GM23338 (cell line): ENCODE measurements at regions not wholly inside any gene's neighbourhood (a gene's known extent, or its start where the extent isn't known, plus 50 kb on each side); places are given as distances from the start of the nearest gene placed in this dataset.

Source experiments
- ATAC-seq: fragments of 200-7000 bp; cut with Tn5 transposase; 3 replicates; pipeline ENCODE4 v1.9.1; 2020
- DNase-seq: peaks from one replicate; pipeline ENCODE4 v3.0.0-alpha.2; 2015; ENCODE audit warnings: low spot score
- H2AFZ ChIP-seq: fragments of 200-600 bp; sonication (generic); 2 replicates; pipeline ENCODE4 v1.8.0; 2016; ENCODE audit warnings: antibody characterized with exemption, mild to moderate bottlenecking, moderate library complexity
- H3F3A ChIP-seq: fragments of 200-600 bp; sonication (generic); replicated peaks from 2 replicates; pipeline ENCODE4 v1.8.0; 2017; ENCODE audit warnings: antibody characterized with exemption, mixed run types, low read depth
- H3K27ac ChIP-seq: fragments of 200-600 bp; sonication (generic); 2 replicates; pipeline ENCODE4 v1.6.1; 2016; ENCODE audit warnings: low read depth
- H3K27me3 ChIP-seq: fragments of 200-600 bp; sonication (generic); 2 replicates; pipeline ENCODE4 v1.8.0; 2016; ENCODE audit warnings: mild to moderate bottlenecking, mixed run types, moderate library complexity; ENCODE audit not compliant: insufficient read depth
- H3K36me3 ChIP-seq: fragments of 200-600 bp; sonication (generic); 2 replicates; pipeline ENCODE4 v1.8.0; 2016; ENCODE audit warnings: mild to moderate bottlenecking; ENCODE audit not compliant: insufficient read depth
- H3K4me1 ChIP-seq: fragments of 200-600 bp; sonication (generic); 2 replicates; pipeline ENCODE4 v1.8.0; 2016; ENCODE audit warnings: mild to moderate bottlenecking, moderate library complexity; ENCODE audit not compliant: insufficient read depth
- H3K4me2 ChIP-seq: fragments of 200-600 bp; sonication (generic); 2 replicates; pipeline ENCODE4 v1.7.1; 2017; ENCODE audit warnings: mixed run types
- H3K4me3 ChIP-seq: fragments of 200-600 bp; sonication (generic); 2 replicates; pipeline ENCODE4 v1.6.1; 2016; ENCODE audit warnings: mixed run types
- H3K79me2 ChIP-seq: fragments of 200-600 bp; sonication (generic); replicated peaks from 2 replicates; pipeline ENCODE4 v1.8.0; 2017; ENCODE audit warnings: mild to moderate bottlenecking; ENCODE audit not compliant: insufficient read depth
- H3K9me2 ChIP-seq: fragments of 200-600 bp; sonication (generic); 2 replicates; pipeline ENCODE4 v1.8.0; 2017; ENCODE audit not compliant: insufficient read depth
- H4K20me1 ChIP-seq: fragments of 200-600 bp; sonication (generic); replicated peaks from 2 replicates; pipeline ENCODE4 v1.8.0; 2017; ENCODE audit warnings: mild to moderate bottlenecking; ENCODE audit not compliant: insufficient read depth
- H3K27ac Mint-ChIP-seq: 2 replicates; pipeline ENCODE4 v1.8.0; 2020; ENCODE audit warnings: inconsistent platforms, mild to moderate bottlenecking, moderate library complexity, mixed read lengths
- H3K27me3 Mint-ChIP-seq: 3 replicates; pipeline ENCODE4 v1.8.0; 2022; ENCODE audit warnings: low read depth, mild to moderate bottlenecking, moderate library complexity, mixed read lengths, inconsistent platforms; ENCODE audit not compliant: insufficient read depth, poor library complexity
- H3K36me3 Mint-ChIP-seq: 3 replicates; pipeline ENCODE4 v1.8.0; 2021; ENCODE audit warnings: low read depth, mild to moderate bottlenecking, inconsistent platforms, moderate library complexity, mixed read lengths
- H3K4me1 Mint-ChIP-seq: 3 replicates; pipeline ENCODE4 v1.8.0; 2020; ENCODE audit warnings: mild to moderate bottlenecking, inconsistent platforms, mixed read lengths
- H3K4me3 Mint-ChIP-seq: 3 replicates; pipeline ENCODE4 v1.8.0; 2021; ENCODE audit warnings: moderate library complexity, mild to moderate bottlenecking, inconsistent platforms, mixed read lengths
- H3K9me3 Mint-ChIP-seq: 3 replicates; pipeline ENCODE4 v1.8.0; 2020; ENCODE audit warnings: moderate library complexity, mild to moderate bottlenecking, inconsistent platforms, mixed read lengths
- NANOG ChIP-seq: IDR thresholded peaks from 2 replicates; pipeline ENCODE4 v1.6.1; 2016; ENCODE audit warnings: antibody characterized with exemption, borderline replicate concordance
- POLR2AphosphoS5 ChIP-seq: IDR thresholded peaks from 2 replicates; pipeline ENCODE4 v1.6.1; 2016; ENCODE audit warnings: antibody characterized with exemption, low read depth
- STAT1 ChIP-seq: IDR thresholded peaks from one replicate; pipeline ENCODE4 v1.6.1; 2016; ENCODE audit warnings: antibody characterized with exemption; ENCODE audit not compliant: unreplicated experiment
- ZNF331 ChIP-seq: fragments of 250-450 bp; sonication (Bioruptor Pico); IDR thresholded peaks from 2 replicates; pipeline ENCODE4 v1.5.0; 2020; ENCODE audit warnings: low read depth, mild to moderate bottlenecking, moderate library complexity
- TF ChIP-seq, protein P1 (sequence below): fragments of 250-450 bp; sonication (Bioruptor Pico); IDR thresholded peaks from 2 replicates; pipeline ENCODE4 v1.5.0; 2020; ENCODE audit warnings: mild to moderate bottlenecking, moderate library complexity
- TF ChIP-seq, protein P2 (sequence below), 2 experiments: fragments of 200-600 bp in 1 of 2; sonication (generic) in 1 of 2; conservative IDR thresholded peaks; 2 replicates each; pipeline versions ENCODE4 v1.5.1 to v1.6.1; 2016 to 2017; ENCODE audit warnings: antibody characterized with exemption in 2 of 2, low read depth in 2 of 2, mild to moderate bottlenecking in 2 of 2, moderate library complexity in 1 of 2

DNA sequence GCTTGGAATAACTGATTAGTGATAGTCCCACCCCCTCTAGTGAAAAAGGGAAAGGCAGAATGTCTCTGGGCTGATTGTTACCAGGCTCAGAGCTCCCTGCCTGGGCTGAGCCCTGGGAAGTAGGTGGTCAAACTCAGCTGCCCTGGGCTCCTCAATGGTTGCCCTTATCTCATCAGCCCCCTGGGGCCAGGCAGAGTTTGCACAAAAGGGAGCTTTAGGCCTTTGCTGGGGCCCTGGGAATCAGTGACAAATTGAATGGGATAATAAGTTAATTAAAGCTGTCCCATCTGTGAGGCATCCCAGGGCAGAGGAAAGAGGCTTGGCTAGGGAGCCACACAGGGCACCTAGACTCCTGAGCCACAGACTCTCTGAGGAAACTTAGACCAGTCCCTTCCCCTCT lies 89.0 kb downstream of the EFNB1 start (continued):
- no peak for TF ChIP-seq NANOG
- TF ChIP-seq STAT1, result no peak

DNA sequence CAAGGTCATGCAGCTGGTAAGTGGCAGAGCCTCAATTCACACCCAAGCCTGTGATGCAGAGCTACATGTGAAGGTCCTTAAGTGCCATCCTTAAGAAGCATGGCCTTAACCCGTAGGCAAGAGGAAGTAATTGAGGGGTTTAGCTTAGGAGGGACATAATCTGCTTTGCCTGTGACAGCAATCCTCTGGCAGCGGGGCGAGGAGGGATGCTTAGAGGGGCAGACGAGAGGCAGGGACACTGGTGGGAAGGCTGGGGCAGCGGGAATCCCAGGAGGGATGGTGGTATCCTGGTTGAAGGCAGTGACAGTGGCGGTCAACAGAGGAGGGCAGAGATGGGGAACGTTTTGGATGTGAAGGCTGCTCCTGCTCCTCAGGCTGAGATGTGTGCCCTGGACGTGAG lies 88.1 kb downstream of the EFNB1 start:
- Mint-ChIP-seq H3K9me3 (no peaks in the 10 kb centered on the region; the same call in 2 of the 3 replicates), H3K27me3 (peaks cover 11% of the 10 kb centered on the region), H3K4me1 (peaks cover 31% of the 10 kb centered on the region), H3K4me3 (no peak overlapping the region), H3K36me3 (no peaks in the 10 kb centered on the region), H3K27ac (no peak overlapping the region)
- Histone ChIP-seq H3K27me3 (no peaks in the 10 kb centered on the region), H3F3A (no peaks in the 10 kb centered on the region), H3K9me2 (no peaks in the 10 kb centered on the region), H3K79me2 (no peaks in the 10 kb centered on the region), H3K4me3 (no peak overlapping the region), H3K36me3 (no peaks in the 10 kb centered on the region), H3K4me2 (no peak overlapping the region), H4K20me1 (no peaks in the 10 kb centered on the region), H3K27ac (no peak overlapping the region), H3K4me1 (peaks cover 4% of the 10 kb centered on the region; the same call in 1 of the 2 replicates), H2AFZ (no peak overlapping the region)
- no peak for DNase-seq
- no peak for TF ChIP-seq POLR2AphosphoS5
- TF ChIP-seq NANOG, result no peak
- no peak for TF ChIP-seq ZNF331 (CRISPR knock-in tag)
- TF ChIP-seq, protein P1, sequence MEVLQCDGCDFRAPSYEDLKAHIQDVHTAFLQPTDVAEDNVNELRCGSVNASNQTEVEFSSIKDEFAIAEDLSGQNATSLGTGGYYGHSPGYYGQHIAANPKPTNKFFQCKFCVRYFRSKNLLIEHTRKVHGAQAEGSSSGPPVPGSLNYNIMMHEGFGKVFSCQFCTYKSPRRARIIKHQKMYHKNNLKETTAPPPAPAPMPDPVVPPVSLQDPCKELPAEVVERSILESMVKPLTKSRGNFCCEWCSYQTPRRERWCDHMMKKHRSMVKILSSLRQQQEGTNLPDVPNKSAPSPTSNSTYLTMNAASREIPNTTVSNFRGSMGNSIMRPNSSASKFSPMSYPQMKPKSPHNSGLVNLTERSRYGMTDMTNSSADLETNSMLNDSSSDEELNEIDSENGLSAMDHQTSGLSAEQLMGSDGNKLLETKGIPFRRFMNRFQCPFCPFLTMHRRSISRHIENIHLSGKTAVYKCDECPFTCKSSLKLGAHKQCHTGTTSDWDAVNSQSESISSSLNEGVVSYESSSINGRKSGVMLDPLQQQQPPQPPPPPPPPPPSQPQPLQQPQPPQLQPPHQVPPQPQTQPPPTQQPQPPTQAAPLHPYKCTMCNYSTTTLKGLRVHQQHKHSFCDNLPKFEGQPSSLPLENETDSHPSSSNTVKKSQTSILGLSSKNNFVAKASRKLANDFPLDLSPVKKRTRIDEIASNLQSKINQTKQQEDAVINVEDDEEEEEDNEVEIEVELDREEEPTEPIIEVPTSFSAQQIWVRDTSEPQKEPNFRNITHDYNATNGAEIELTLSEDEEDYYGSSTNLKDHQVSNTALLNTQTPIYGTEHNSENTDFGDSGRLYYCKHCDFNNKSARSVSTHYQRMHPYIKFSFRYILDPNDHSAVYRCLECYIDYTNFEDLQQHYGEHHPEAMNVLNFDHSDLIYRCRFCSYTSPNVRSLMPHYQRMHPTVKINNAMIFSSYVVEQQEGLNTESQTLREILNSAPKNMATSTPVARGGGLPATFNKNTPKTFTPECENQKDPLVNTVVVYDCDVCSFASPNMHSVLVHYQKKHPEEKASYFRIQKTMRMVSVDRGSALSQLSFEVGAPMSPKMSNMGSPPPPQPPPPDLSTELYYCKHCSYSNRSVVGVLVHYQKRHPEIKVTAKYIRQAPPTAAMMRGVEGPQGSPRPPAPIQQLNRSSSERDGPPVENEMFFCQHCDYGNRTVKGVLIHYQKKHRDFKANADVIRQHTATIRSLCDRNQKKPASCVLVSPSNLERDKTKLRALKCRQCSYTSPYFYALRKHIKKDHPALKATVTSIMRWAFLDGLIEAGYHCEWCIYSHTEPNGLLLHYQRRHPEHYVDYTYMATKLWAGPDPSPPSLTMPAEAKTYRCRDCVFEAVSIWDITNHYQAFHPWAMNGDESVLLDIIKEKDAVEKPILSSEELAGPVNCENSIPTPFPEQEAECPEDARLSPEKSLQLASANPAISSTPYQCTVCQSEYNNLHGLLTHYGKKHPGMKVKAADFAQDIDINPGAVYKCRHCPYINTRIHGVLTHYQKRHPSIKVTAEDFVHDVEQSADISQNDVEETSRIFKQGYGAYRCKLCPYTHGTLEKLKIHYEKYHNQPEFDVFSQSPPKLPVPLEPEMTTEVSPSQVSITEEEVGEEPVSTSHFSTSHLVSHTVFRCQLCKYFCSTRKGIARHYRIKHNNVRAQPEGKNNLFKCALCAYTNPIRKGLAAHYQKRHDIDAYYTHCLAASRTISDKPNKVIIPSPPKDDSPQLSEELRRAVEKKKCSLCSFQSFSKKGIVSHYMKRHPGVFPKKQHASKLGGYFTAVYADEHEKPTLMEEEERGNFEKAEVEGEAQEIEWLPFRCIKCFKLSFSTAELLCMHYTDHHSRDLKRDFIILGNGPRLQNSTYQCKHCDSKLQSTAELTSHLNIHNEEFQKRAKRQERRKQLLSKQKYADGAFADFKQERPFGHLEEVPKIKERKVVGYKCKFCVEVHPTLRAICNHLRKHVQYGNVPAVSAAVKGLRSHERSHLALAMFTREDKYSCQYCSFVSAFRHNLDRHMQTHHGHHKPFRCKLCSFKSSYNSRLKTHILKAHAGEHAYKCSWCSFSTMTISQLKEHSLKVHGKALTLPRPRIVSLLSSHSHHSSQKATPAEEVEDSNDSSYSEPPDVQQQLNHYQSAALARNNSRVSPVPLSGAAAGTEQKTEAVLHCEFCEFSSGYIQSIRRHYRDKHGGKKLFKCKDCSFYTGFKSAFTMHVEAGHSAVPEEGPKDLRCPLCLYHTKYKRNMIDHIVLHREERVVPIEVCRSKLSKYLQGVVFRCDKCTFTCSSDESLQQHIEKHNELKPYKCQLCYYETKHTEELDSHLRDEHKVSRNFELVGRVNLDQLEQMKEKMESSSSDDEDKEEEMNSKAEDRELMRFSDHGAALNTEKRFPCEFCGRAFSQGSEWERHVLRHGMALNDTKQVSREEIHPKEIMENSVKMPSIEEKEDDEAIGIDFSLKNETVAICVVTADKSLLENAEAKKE (CRISPR knock-in tag), result no peak
- TF ChIP-seq, protein P2, sequence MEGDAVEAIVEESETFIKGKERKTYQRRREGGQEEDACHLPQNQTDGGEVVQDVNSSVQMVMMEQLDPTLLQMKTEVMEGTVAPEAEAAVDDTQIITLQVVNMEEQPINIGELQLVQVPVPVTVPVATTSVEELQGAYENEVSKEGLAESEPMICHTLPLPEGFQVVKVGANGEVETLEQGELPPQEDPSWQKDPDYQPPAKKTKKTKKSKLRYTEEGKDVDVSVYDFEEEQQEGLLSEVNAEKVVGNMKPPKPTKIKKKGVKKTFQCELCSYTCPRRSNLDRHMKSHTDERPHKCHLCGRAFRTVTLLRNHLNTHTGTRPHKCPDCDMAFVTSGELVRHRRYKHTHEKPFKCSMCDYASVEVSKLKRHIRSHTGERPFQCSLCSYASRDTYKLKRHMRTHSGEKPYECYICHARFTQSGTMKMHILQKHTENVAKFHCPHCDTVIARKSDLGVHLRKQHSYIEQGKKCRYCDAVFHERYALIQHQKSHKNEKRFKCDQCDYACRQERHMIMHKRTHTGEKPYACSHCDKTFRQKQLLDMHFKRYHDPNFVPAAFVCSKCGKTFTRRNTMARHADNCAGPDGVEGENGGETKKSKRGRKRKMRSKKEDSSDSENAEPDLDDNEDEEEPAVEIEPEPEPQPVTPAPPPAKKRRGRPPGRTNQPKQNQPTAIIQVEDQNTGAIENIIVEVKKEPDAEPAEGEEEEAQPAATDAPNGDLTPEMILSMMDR (conservative IDR thresholded peaks at IDR 0.05; ENCODE audit: low read depth in 2 of 2), result no peak
- TF ChIP-seq STAT1, result no peak
- ATAC-seq, result no peak
